ENCODE measurements at regions not wholly inside any gene's neighbourhood (a gene's known extent, or its start where the extent isn't known, plus 50 kb on each side); places are given as distances from the start of the nearest gene placed in this dataset.

DNA sequence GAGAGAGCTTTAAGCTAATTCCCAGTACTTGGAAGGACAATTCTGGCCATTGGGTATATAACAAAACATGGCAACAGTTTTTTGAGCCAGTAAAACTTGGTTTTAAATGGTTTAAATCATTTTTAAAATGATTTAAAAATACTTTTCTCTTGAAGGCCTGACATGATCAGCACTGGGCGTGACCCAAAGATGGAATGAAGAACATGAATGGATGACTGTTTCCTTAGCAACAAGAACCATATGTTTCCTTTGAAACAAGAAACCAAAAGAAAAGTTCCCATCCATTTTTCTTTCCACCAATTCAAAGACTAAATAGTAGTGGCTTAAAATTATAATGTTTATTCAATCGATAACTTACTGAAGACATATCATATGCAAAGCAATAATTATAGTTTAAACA is 348.3 kb upstream of the FIGN start:
- H3K4me2 ChIP-seq (ENCODE audit: low read length): no peak overlapping the region
- H3K9ac ChIP-seq (ENCODE audit: low read depth, low read length): no peak overlapping the region
- no peaks in the 10 kb centered on the region for H3K9me3 ChIP-seq (replicated peaks; ENCODE audit: low read length)
- H3K4me1 ChIP-seq (ENCODE audit: control insufficient read depth, insufficient read depth, low read length): no peaks in the 10 kb centered on the region
- H3K36me3 ChIP-seq (ENCODE audit: insufficient read depth, low read length): no peaks in the 10 kb centered on the region
- no peak overlapping the region for H3K4me3 ChIP-seq (ENCODE audit: low read length)
- no peaks in the 10 kb centered on the region for H3K27me3 ChIP-seq (ENCODE audit: control insufficient read depth, insufficient read depth, low read length)

DNA sequence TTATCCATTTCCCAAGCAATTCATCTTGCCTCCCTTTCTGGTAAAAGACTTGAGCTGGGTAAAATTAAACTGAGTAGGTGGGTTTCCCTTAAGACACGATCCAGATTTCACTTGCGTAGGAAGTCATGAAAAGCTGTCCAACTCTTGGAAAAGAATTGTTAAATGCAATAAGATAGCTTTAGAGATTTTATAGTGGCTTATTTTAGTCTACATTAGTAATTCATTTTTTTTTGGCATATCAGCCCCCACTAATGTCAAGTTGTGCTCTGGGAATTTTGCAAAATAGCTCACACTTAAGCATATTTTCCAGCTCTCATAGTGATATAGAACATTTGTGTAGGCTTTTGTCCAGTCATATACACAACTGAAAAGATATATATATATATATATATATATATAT is 344.7 kb upstream of the FIGN start:
- Histone ChIP-seq H3K4me3 (ENCODE audit: low read length) (no peak overlapping the region), H3K9ac (ENCODE audit: low read depth, low read length) (no peak overlapping the region), H3K9me3 (replicated peaks; ENCODE audit: low read length) (no peaks in the 10 kb centered on the region), H3K4me2 (ENCODE audit: low read length) (no peak overlapping the region), H3K36me3 (ENCODE audit: insufficient read depth, low read length) (no peaks in the 10 kb centered on the region), H3K4me1 (ENCODE audit: control insufficient read depth, insufficient read depth, low read length) (no peaks in the 10 kb centered on the region), H3K27me3 (ENCODE audit: control insufficient read depth, insufficient read depth, low read length) (no peaks in the 10 kb centered on the region)

DNA sequence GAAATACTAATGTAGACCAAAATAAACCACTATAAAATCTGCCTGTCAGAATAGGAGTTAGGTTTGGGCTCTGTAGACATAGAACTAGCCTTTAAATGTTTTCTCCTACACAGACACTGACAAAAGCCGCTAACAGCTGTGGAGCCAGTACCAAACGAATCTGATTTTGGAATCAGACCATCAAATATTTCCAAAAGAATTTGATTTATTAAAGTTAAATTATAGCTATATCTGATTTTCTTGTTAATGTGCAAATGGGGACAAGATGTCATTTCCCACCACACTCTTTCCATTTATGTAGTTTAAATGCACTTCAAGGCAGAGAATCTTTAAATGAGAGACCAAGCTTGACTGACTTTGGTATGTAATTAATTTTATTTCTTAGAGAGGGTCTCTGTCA is 343.4 kb upstream of the FIGN start:
- no peaks in the 10 kb centered on the region for H3K27me3 ChIP-seq (ENCODE audit: control insufficient read depth, insufficient read depth, low read length)
- no peak overlapping the region for H3K4me3 ChIP-seq (ENCODE audit: low read length)
- H3K9me3 ChIP-seq (replicated peaks; ENCODE audit: low read length): no peaks in the 10 kb centered on the region
- no peak overlapping the region for H3K9ac ChIP-seq (ENCODE audit: low read depth, low read length)
- no peak overlapping the region for H3K4me2 ChIP-seq (ENCODE audit: low read length)
- no peaks in the 10 kb centered on the region for H3K4me1 ChIP-seq (ENCODE audit: control insufficient read depth, insufficient read depth, low read length)
- H3K36me3 ChIP-seq (ENCODE audit: insufficient read depth, low read length): no peaks in the 10 kb centered on the region

DNA sequence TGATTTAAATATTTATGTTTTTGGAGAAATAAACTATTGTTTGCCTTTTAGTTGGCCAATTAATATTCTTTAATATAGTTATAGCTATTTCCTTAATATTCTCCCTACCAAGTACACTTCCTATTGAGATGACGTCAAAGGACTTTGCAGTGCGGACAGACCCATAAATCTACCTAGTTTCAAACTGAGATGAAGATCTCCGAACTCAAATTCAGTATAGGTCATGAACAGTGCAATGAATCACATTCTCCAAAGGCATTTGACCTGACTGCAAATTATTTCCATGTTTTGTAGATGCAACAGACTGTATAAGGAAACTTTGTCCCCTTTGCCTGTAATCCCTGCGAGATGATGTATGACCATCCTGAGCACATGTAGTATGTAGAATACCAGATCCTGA is 342.6 kb upstream of the FIGN start:
- no peak overlapping the region for H3K9ac ChIP-seq (ENCODE audit: low read depth, low read length)
- H3K4me3 ChIP-seq (ENCODE audit: low read length): no peak overlapping the region
- no peaks in the 10 kb centered on the region for H3K4me1 ChIP-seq (ENCODE audit: control insufficient read depth, insufficient read depth, low read length)
- H3K27me3 ChIP-seq (ENCODE audit: control insufficient read depth, insufficient read depth, low read length): no peaks in the 10 kb centered on the region
- H3K4me2 ChIP-seq (ENCODE audit: low read length): no peak overlapping the region
- H3K9me3 ChIP-seq (replicated peaks; ENCODE audit: low read length): no peaks in the 10 kb centered on the region
- no peaks in the 10 kb centered on the region for H3K36me3 ChIP-seq (ENCODE audit: insufficient read depth, low read length)

DNA sequence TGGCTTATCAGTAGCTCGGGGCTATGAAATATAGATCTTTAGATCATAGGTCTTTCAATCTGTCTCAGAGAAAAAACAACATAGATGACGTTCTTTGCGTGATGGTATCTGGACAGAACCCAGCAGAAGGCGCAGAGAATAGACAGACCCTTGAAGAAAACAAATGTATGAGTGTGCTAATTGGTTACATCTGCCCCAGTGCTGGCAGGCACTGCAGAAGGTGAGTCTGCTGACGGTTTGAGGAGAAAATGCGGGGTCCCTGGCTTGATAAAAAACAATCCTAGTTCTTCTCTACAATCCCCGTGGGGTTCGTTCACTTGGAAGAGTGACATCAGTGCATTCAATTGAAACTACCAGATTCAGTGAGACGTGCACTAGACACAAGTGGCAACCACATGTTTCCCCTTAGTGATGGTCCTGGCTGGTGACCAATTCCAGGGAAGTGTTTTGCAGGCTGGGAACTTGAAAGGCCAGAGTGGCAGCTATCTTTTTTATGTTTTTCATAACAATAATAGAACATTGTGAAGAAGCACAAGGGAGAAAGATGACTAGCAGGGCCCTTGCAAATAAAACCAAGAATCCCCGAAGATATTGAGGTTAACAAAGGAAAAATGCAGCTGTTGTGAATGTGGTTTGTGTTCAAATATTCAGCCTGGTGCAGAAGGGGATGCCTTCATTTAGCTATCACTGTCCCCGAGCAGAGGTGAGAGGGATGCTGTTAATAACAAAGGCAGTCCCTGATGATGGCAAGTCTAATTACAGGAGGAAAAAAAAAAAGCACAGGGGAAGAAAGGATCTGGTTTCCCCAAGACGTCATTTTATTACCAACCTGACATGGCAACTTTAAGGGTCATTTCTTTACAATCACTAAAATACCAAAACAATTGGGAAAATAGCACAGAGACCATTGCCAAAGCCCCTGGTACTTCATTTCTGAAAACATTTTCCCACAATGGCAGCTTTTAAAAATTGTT is 337.6 kb upstream of the FIGN start:
- no peaks in the 10 kb centered on the region for H3K4me1 ChIP-seq (ENCODE audit: control insufficient read depth, insufficient read depth, low read length)
- H3K36me3 ChIP-seq (ENCODE audit: insufficient read depth, low read length): no peaks in the 10 kb centered on the region
- H3K4me2 ChIP-seq (ENCODE audit: low read length): no peak overlapping the region
- H3K27me3 ChIP-seq (ENCODE audit: control insufficient read depth, insufficient read depth, low read length): no peaks in the 10 kb centered on the region
- H3K4me3 ChIP-seq (ENCODE audit: low read length): no peak overlapping the region
- no peaks in the 10 kb centered on the region for H3K9me3 ChIP-seq (replicated peaks; ENCODE audit: low read length)
- H3K9ac ChIP-seq (ENCODE audit: low read depth, low read length): no peak overlapping the region

DNA sequence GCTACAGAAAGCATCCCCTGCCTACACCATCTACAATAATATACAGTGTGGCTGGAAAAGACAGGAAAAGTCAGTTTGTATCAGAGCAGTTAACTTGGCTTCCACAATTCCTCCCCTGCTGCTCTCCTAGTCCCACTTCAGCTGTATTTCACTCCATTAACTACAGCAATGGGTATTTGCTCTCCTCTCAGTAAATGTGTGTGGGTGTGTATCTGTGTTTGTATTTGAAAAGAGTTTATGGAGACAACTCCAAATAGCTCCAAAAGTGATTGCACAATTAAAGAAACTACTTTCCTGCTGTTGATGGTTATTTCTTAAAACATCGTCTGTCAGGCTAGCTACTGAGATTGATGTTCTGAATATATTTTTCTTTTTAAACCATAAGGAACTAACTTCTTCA is 333.7 kb upstream of the FIGN start:
- Histone ChIP-seq H3K9ac (ENCODE audit: low read depth, low read length) (no peak overlapping the region), H3K9me3 (replicated peaks; ENCODE audit: low read length) (no peaks in the 10 kb centered on the region), H3K36me3 (ENCODE audit: insufficient read depth, low read length) (no peaks in the 10 kb centered on the region), H3K27me3 (ENCODE audit: control insufficient read depth, insufficient read depth, low read length) (no peaks in the 10 kb centered on the region), H3K4me1 (ENCODE audit: control insufficient read depth, insufficient read depth, low read length) (no peaks in the 10 kb centered on the region), H3K4me3 (ENCODE audit: low read length) (no peak overlapping the region), H3K4me2 (ENCODE audit: low read length) (no peak overlapping the region)

DNA sequence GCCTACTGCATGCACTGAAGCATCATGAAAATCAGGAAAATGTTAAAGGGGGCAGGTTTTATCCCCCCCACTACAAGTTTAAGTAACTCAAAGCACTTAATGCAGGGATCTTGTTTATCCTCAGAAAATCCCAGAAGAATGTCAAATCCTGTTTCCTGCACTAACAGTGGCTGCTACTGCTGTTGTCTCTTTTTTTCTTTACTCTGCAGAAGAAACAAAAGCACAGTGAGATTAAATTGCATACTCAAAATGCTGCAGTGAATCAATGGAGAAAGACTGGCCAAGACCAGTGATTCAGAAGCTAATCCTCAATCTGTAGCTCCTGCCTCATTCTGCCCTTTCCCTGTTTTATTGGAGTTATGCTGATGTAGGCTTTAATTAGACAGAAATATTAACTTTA is 332.3 kb upstream of the FIGN start:
- no peak overlapping the region for H3K4me3 ChIP-seq (ENCODE audit: low read length)
- no peak overlapping the region for H3K4me2 ChIP-seq (ENCODE audit: low read length)
- H3K27me3 ChIP-seq (ENCODE audit: control insufficient read depth, insufficient read depth, low read length): no peaks in the 10 kb centered on the region
- H3K36me3 ChIP-seq (ENCODE audit: insufficient read depth, low read length): no peaks in the 10 kb centered on the region
- H3K9ac ChIP-seq (ENCODE audit: low read depth, low read length): no peak overlapping the region
- no peaks in the 10 kb centered on the region for H3K9me3 ChIP-seq (replicated peaks; ENCODE audit: low read length)
- no peaks in the 10 kb centered on the region for H3K4me1 ChIP-seq (ENCODE audit: control insufficient read depth, insufficient read depth, low read length)

DNA sequence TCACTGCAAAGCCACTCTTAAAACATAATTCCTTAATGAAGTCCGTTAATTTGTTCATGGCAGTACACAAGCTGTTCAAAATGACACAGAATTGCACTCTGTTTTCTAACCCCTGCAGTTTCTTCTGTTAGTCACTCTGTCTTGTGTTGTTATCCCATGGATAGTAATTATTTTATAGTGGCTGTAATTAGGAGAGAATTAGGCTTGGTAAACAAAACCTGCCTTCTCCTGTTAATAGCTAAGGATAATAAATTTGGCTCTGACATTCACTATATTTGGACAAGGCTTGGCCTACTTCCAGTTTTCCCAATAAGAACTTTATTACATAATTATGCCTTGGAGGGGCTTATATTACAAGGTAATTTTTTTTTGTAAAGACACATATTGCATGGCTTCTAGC is 330.3 kb upstream of the FIGN start:
- H3K9ac ChIP-seq (ENCODE audit: low read depth, low read length): no peak overlapping the region
- H3K9me3 ChIP-seq (replicated peaks; ENCODE audit: low read length): no peaks in the 10 kb centered on the region

DNA sequence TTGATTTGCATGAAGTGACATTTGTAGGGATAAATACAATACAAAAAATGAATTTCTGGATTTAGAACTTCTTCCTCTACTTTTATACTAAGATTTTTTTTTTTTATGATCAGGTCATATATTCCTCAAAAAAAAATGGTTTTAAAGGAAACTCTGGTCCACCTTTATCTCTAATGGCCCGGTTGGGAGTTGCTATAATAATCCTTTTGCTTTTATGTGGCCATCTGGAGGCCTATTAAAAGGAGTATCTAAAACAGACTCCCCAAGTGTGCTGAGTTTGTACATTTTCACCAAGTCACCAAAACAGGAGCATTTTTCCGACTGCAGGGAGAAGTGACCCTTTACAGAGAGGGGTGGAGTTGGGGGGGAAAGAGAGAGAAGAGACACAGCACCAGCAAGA is 329.2 kb upstream of the FIGN start:
- Histone ChIP-seq H3K4me2 (ENCODE audit: low read length) (no peak overlapping the region), H3K4me1 (ENCODE audit: control insufficient read depth, insufficient read depth, low read length) (no peaks in the 10 kb centered on the region), H3K9ac (ENCODE audit: low read depth, low read length) (no peak overlapping the region), H3K4me3 (ENCODE audit: low read length) (no peak overlapping the region), H3K9me3 (replicated peaks; ENCODE audit: low read length) (no peaks in the 10 kb centered on the region), H3K27me3 (ENCODE audit: control insufficient read depth, insufficient read depth, low read length) (no peaks in the 10 kb centered on the region), H3K36me3 (ENCODE audit: insufficient read depth, low read length) (no peaks in the 10 kb centered on the region)

More for the DNA sequence above, 330.3 kb upstream of the FIGN start:
- no peak overlapping the region for H3K4me2 ChIP-seq (ENCODE audit: low read length)
- no peaks in the 10 kb centered on the region for H3K36me3 ChIP-seq (ENCODE audit: insufficient read depth, low read length)
- H3K27me3 ChIP-seq (ENCODE audit: control insufficient read depth, insufficient read depth, low read length): no peaks in the 10 kb centered on the region
- no peak overlapping the region for H3K4me3 ChIP-seq (ENCODE audit: low read length)
- H3K4me1 ChIP-seq (ENCODE audit: control insufficient read depth, insufficient read depth, low read length): no peaks in the 10 kb centered on the region

DNA sequence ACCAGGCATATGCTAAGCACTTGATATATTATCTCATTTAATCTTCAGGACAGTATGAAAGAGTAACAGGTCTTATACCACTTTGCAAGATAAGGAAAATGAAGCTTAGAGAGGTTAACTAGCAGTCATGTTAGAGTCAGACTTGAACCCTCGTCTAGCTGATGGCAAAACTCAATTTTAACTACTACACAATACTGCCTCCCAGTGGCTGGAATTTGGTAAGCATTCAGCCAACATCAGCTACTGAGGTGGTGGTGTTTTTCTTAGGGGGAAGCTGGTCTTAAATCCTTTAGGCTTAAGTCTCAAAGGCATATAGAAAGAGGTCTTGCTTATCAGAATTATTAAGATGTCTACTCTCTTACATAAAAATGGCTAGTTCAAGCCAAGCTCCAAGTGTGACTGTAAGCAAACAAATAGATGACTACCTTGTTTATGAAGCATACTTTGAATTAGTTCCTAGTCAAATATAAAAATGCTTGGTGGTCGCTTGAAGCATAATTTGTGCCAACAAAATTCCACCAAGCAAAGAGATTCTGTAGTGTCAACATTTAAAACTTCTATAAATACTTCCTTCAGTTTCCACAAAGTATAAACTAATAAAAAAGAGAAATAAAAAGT is 325.4 kb upstream of the FIGN start:
- Histone ChIP-seq H3K36me3 (ENCODE audit: insufficient read depth, low read length) (no peaks in the 10 kb centered on the region), H3K9ac (ENCODE audit: low read depth, low read length) (no peak overlapping the region)

DNA sequence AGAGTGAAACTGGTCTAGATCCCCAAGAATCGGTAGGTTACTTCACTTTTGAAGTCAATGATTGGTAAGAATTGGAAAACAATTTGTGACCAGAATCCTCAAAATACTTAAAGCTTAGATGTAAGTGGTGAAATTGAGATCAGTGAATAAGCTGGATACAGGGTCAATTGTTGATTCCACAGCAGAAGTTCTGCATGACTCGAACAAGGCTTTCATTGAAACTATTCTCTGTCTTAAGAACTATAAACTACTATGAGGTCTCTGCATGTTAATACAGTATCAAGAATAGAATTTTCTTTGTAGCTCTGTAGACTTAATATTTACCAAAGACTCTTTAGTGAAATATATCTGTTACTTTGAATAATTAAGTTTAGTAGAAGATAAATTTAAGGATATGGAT is 324.2 kb upstream of the FIGN start:
- H3K9me3 ChIP-seq (replicated peaks; ENCODE audit: low read length): no peaks in the 10 kb centered on the region
- H3K36me3 ChIP-seq (ENCODE audit: insufficient read depth, low read length): no peaks in the 10 kb centered on the region
- H3K27me3 ChIP-seq (ENCODE audit: control insufficient read depth, insufficient read depth, low read length): no peaks in the 10 kb centered on the region
- no peak overlapping the region for H3K4me3 ChIP-seq (ENCODE audit: low read length)
- H3K9ac ChIP-seq (ENCODE audit: low read depth, low read length): no peak overlapping the region
- no peak overlapping the region for H3K4me2 ChIP-seq (ENCODE audit: low read length)
- H3K4me1 ChIP-seq (ENCODE audit: control insufficient read depth, insufficient read depth, low read length): no peaks in the 10 kb centered on the region

More for the DNA sequence above, 325.4 kb upstream of the FIGN start:
- Histone ChIP-seq H3K27me3 (ENCODE audit: control insufficient read depth, insufficient read depth, low read length) (no peaks in the 10 kb centered on the region), H3K4me3 (ENCODE audit: low read length) (no peak overlapping the region), H3K9me3 (replicated peaks; ENCODE audit: low read length) (no peaks in the 10 kb centered on the region), H3K4me1 (ENCODE audit: control insufficient read depth, insufficient read depth, low read length) (no peaks in the 10 kb centered on the region), H3K4me2 (ENCODE audit: low read length) (no peak overlapping the region)

DNA sequence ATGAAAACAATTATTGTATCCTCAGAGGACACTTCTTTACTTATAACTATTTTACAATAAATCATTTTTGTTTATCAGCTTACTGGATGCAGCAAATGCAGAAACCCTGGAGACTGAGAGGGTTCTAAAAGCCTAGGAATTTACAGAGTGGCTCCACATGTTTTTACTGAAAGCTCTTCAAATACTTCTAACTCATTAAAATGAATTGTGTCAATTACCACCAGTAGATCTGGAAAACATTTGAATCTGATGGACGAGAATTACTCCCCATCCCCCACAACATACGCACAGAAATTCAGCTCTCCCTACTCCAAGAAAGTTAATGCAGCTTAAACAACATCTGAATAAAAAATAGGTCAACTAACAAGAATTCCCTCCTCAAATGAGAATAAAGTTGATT is 319.8 kb upstream of the FIGN start:
- Histone ChIP-seq H3K4me2 (ENCODE audit: low read length) (no peak overlapping the region), H3K9me3 (replicated peaks; ENCODE audit: low read length) (no peaks in the 10 kb centered on the region), H3K9ac (ENCODE audit: low read depth, low read length) (no peak overlapping the region), H3K27me3 (ENCODE audit: control insufficient read depth, insufficient read depth, low read length) (no peaks in the 10 kb centered on the region), H3K4me3 (ENCODE audit: low read length) (no peak overlapping the region), H3K4me1 (ENCODE audit: control insufficient read depth, insufficient read depth, low read length) (no peaks in the 10 kb centered on the region), H3K36me3 (ENCODE audit: insufficient read depth, low read length) (no peaks in the 10 kb centered on the region)
